Stomach smooth muscle (tissue), 2 donors: ENCODE measurements at regions not wholly inside any gene's neighbourhood (a gene's known extent, or its start where the extent isn't known, plus 50 kb on each side); places are given as distances from the start of the nearest gene placed in this dataset.

Source experiments
- H3K27ac ChIP-seq: one replicate; pipeline ENCODE4 v1.7.0; 2013; ENCODE audit warnings: mild to moderate bottlenecking, low read length, inconsistent platforms
- H3K27me3 ChIP-seq, 2 donors: one replicate each; pipeline ENCODE4 v1.7.0; 2013; ENCODE audit warnings: low read length in 2 of 2; ENCODE audit not compliant: insufficient read depth in 2 of 2, control insufficient read depth in 1 of 2
- H3K36me3 ChIP-seq, 2 donors: one replicate each; pipeline ENCODE4 v1.7.0; 2013; ENCODE audit warnings: low read length in 2 of 2; ENCODE audit not compliant: control insufficient read depth in 2 of 2, insufficient read depth in 2 of 2
- H3K4me1 ChIP-seq: one replicate; pipeline ENCODE4 v1.7.0; 2013; ENCODE audit warnings: low read length; ENCODE audit not compliant: control insufficient read depth, insufficient read depth
- H3K4me3 ChIP-seq, 2 donors: one replicate each; pipeline ENCODE4 v1.7.0; 2013; ENCODE audit warnings: low read length in 2 of 2
- H3K9ac ChIP-seq, 2 donors: one replicate each; pipeline ENCODE4 v1.7.0; 2013; ENCODE audit warnings: low read length in 2 of 2, mild to moderate bottlenecking in 1 of 2
- H3K9me3 ChIP-seq, 2 donors: one replicate each; pipeline ENCODE4 v1.7.0; 2013; ENCODE audit warnings: low read length in 2 of 2; ENCODE audit not compliant: control insufficient read depth in 2 of 2
- donor health status: healthy.
- donor health status: Pancreatic carcinoma.

- Histone ChIP-seq H3K9ac (no peak overlapping the region), H3K4me1 (peaks cover 3% of the 10 kb centered on the region), H3K27me3 (no peaks in the 10 kb centered on the region), H3K27ac (no peak overlapping the region), H3K36me3 (no peaks in the 10 kb centered on the region), H3K9me3 (no peaks in the 10 kb centered on the region), H3K4me3 (no peak overlapping the region)
Measured at GRCh38 chr5:36369219-36369690, 67.6 kb upstream of the RANBP3L start.

- Histone ChIP-seq H3K27ac (no peak overlapping the region), H3K27me3 (no peaks in the 10 kb centered on the region), H3K4me3 (no peak overlapping the region), H3K36me3 (no peaks in the 10 kb centered on the region), H3K9ac (no peak overlapping the region), H3K9me3 (no peaks in the 10 kb centered on the region), H3K4me1 (peaks cover 3% of the 10 kb centered on the region)
Measured at GRCh38 chr5:36370073-36370472, 68.4 kb upstream of the RANBP3L start.

- no peak overlapping the region for H3K4me3 ChIP-seq
- no peaks in the 10 kb centered on the region for H3K9me3 ChIP-seq
- H3K36me3 ChIP-seq, result no peaks in the 10 kb centered on the region
- H3K4me1 ChIP-seq, result peaks cover 3% of the 10 kb centered on the region
- H3K27ac ChIP-seq, result no peak overlapping the region
- no peak overlapping the region for H3K9ac ChIP-seq
- H3K27me3 ChIP-seq, result no peaks in the 10 kb centered on the region
Measured at GRCh38 chr5:36371366-36371765, 69.7 kb upstream of the RANBP3L start.

GRCh38 chr5:36373527-36374086 lies 71.9 kb upstream of the RANBP3L start:
- Histone ChIP-seq H3K4me3 (no peak overlapping the region), H3K36me3 (no peaks in the 10 kb centered on the region), H3K9me3 (no peaks in the 10 kb centered on the region), H3K27ac (no peak overlapping the region), H3K4me1 (no peaks in the 10 kb centered on the region), H3K27me3 (no peaks in the 10 kb centered on the region), H3K9ac (no peak overlapping the region)

- no peaks in the 10 kb centered on the region for H3K9me3 ChIP-seq
- H3K27ac ChIP-seq, result no peak overlapping the region
- no peaks in the 10 kb centered on the region for H3K4me1 ChIP-seq
- H3K4me3 ChIP-seq, result no peak overlapping the region
- no peaks in the 10 kb centered on the region for H3K36me3 ChIP-seq
- no peaks in the 10 kb centered on the region for H3K27me3 ChIP-seq
- H3K9ac ChIP-seq, result no peak overlapping the region
Measured at GRCh38 chr5:36374266-36374862, 72.7 kb upstream of the RANBP3L start.

GRCh38 chr5:36377192-36377591 lies 75.5 kb upstream of the RANBP3L start:
- no peaks in the 10 kb centered on the region for H3K27me3 ChIP-seq
- H3K36me3 ChIP-seq, result no peaks in the 10 kb centered on the region
- H3K4me1 ChIP-seq, result no peaks in the 10 kb centered on the region
- no peak overlapping the region for H3K9ac ChIP-seq
- no peak overlapping the region for H3K27ac ChIP-seq
- H3K4me3 ChIP-seq, result no peak overlapping the region
- no peaks in the 10 kb centered on the region for H3K9me3 ChIP-seq

GRCh38 chr5:36378551-36378950 lies 76.8 kb upstream of the RANBP3L start:
- no peaks in the 10 kb centered on the region for H3K4me1 ChIP-seq
- no peak overlapping the region for H3K4me3 ChIP-seq
- no peaks in the 10 kb centered on the region for H3K27me3 ChIP-seq
- no peak overlapping the region for H3K9ac ChIP-seq
- H3K36me3 ChIP-seq, result no peaks in the 10 kb centered on the region
- no peaks in the 10 kb centered on the region for H3K9me3 ChIP-seq
- H3K27ac ChIP-seq, result no peak overlapping the region

- H3K4me1 ChIP-seq, result no peaks in the 10 kb centered on the region
- no peaks in the 10 kb centered on the region for H3K9me3 ChIP-seq
- no peaks in the 10 kb centered on the region for H3K27me3 ChIP-seq
- no peak overlapping the region for H3K27ac ChIP-seq
- H3K9ac ChIP-seq, result no peak overlapping the region
- no peak overlapping the region for H3K4me3 ChIP-seq
- no peaks in the 10 kb centered on the region for H3K36me3 ChIP-seq
Measured at GRCh38 chr5:36382890-36383289, 81.2 kb upstream of the RANBP3L start.

GRCh38 chr5:36383942-36384341 lies 82.2 kb upstream of the RANBP3L start:
- no peak overlapping the region for H3K27ac ChIP-seq
- no peaks in the 10 kb centered on the region for H3K36me3 ChIP-seq
- no peaks in the 10 kb centered on the region for H3K9me3 ChIP-seq
- H3K4me3 ChIP-seq, result no peak overlapping the region
- no peaks in the 10 kb centered on the region for H3K27me3 ChIP-seq
- H3K4me1 ChIP-seq, result no peaks in the 10 kb centered on the region
- no peak overlapping the region for H3K9ac ChIP-seq

- H3K27ac ChIP-seq, result no peak overlapping the region
- no peak overlapping the region for H3K4me3 ChIP-seq
- H3K36me3 ChIP-seq, result no peaks in the 10 kb centered on the region
- no peak overlapping the region for H3K9ac ChIP-seq
- H3K9me3 ChIP-seq, result no peaks in the 10 kb centered on the region
- H3K27me3 ChIP-seq, result no peaks in the 10 kb centered on the region
- H3K4me1 ChIP-seq, result no peaks in the 10 kb centered on the region
Measured at GRCh38 chr5:36384845-36385244, 83.1 kb upstream of the RANBP3L start.

- Histone ChIP-seq H3K9me3 (no peaks in the 10 kb centered on the region), H3K27me3 (no peaks in the 10 kb centered on the region), H3K4me1 (no peaks in the 10 kb centered on the region), H3K36me3 (no peaks in the 10 kb centered on the region), H3K27ac (no peak overlapping the region), H3K4me3 (no peak overlapping the region), H3K9ac (no peak overlapping the region)
Measured at GRCh38 chr5:36385495-36385894, 83.8 kb upstream of the RANBP3L start.
